Dermis blood vessel endothelial cell (primary cell): ENCODE measurements at regions not wholly inside any gene's neighbourhood (a gene's known extent, or its start where the extent isn't known, plus 50 kb on each side); places are given as distances from the start of the nearest gene placed in this dataset.

ENCODE experiments used
- DNase-seq: peaks from one replicate; pipeline ENCODE4 v3.0.0; 2010

- no peak for DNase-seq
Observed at GRCh38 chr10:27599546-27599945, 95.4 kb downstream of the RAB18 start.

GRCh38 chr10:27600930-27601329 lies 96.8 kb downstream of the RAB18 start:
- no peak for DNase-seq

GRCh38 chr10:27601503-27601902 lies 97.4 kb downstream of the RAB18 start:
- no peak for DNase-seq

GRCh38 chr10:27601946-27602538 lies 97.9 kb downstream of the RAB18 start:
- DNase-seq = no peak

DNA sequence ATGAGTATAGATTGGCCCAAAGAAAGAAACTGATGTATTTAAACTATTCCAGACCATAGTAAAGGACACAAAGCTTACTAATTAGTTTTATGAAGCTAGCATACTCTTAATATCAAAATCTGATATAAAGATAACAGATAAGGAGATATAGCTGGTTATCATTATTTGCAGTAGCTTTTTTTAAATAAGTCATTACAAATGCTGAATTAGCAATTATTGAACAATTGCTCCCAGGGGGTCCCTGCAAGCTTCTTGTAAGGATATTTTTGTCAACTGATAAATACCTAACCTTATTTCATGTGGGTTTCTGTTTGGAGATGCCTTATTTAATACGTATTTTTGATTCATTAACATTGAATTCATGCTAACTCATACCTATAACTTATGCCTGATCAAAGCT lies 99.0 kb downstream of the RAB18 start:
- DNase-seq = no peak

DNA sequence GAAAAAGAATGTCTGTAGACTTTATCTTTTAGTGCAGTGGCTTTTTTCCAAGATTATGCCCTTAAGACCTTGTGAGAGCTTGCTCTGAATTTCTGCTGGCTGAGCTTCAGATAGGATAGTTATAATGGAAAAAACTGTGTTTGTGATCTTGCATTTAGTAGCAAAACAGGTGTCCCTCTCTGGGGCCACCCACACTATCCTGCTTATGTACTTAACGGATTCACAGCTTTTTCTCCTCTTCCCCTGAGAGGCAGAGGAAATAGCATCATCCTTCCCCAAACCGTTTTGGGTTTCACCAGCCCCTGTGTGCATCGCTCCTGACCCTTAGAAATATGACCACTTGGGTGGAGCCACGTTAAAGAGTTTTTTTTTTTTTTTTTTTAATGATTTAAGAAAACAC lies 101.2 kb downstream of the RAB18 start:
- no peak for DNase-seq

- DNase-seq = no peak
Observed at GRCh38 chr10:27607591-27607990, 103.5 kb downstream of the RAB18 start.

DNA sequence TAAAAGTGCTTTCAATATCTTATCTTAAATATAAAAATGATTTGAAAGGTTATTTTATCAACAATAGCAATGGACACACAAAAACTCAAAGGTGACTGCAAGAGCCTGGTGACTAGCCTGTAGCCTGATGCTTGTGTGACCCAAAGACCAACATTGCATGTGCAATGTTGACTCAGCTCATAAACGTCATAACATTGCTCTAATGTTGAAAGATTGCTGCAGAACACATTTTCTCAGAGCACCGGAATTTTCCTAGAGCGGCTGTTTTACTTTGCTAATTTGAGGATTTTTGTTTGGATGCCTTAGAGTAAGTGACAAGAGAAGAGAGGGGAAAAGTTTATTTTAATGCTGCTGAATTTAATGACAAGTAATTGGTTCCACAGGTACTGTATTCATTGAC lies 107.1 kb downstream of the RAB18 start:
- no peak for DNase-seq

DNA sequence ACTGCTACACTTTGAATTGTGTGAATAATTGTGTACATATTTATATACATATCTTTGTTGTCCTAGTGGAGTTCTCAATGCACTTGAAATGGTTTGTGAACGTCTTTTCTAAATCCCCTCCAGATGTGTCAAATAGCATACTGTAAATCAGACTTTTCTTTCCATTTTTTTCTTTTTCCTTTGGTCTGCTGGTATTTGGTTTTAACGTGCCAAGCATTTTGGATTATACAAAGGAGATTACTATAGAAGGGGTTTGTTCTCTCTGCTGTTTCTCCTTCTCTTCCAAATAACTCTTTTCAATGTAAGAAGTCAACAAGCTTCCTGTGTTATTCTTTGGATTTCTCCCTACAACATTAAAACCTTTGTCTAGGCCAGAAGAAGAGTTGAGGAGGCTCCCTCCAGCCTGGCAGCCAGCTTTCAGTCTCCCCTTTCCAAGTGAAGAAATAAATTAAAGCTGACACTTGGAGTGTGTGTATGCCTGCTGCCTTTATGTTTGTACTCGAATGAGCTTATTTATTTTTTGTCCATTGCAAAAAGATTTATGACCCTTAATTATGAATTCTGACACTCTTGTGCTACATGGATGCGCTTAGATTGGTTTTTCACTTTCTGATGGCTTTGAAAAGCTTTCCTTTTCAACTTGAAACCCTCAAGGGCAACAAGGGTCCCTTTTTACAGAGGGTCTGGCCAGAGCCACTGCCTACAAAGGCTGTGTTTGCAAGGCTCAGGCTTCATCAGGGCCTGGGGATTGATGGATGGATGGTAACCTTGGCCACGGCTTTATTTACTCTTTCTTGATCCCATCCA lies 107.8 kb downstream of the RAB18 start:
- DNase-seq = no peak

- no peak for DNase-seq
Observed at GRCh38 chr10:27612551-27613035, 108.5 kb downstream of the RAB18 start.

GRCh38 chr10:27614776-27615175 lies 110.7 kb downstream of the RAB18 start:
- DNase-seq = no peak

DNA sequence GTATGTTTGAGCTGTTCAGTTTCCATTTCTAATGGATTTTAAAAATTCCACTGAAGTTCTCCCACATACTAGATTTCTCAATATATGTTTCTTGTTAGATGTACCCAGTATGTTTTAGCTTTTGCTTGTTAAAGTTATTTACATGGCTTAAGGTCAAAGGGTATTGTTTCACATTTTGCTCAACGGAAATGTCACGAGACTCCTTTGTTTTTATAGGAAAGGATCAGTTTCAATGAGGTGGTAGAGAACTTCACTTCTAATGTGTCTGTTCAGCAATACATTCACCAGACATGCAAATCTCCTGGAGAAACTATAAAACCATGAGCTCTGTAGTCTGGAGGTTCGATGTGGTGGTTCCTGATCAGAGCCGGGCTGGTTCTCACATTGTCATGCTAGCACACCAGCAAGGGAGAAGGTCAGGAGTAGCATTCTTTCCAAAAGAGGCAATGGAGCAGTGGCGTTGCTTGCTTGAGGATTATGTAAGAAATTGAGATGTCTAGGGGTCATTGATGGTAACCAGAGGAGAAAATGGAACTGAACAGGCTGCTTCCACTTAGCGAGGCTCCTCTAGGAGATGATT lies 114.0 kb downstream of the RAB18 start:
- peak; percentile 31 for DNase-seq

DNA sequence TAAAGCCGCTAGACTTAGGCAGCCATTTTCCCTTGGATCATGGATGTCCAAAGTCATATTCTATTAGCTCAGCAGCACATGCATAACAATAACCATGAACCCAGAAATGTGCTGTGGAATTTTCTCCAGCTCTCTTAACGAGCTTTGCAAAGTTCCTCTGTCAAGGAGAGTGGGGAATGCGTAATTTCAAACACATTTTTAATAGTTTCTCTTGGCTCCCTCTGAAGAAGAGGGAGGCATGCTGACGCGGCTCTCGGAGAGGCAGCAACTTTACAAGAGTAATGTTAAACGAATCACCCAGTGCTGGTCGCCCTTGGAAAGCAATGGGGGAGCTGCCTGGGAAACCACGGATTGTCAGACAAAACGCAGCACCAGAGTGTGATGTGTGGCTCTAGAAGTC lies 114.8 kb downstream of the RAB18 start:
- no peak for DNase-seq

DNA sequence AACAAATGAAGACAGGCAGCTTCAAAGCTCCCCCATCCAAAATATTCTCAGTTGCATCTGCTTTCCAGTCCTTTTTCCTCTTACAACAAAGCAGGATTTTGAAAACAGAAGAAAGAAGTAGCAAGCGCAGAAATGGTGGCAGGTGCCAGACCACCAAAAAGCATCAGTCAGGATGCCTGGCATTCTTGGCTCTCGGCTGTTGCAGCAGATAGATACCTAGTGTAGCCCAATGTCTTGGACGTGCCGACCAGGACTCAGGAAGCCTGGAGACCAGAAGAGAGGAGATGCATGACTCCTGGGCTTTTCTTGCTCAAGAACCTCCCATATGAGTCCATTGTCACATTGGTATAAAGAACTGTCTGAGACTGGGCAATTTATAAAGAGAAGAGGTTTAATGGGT lies 115.2 kb downstream of the RAB18 start:
- DNase-seq = no peak

DNA sequence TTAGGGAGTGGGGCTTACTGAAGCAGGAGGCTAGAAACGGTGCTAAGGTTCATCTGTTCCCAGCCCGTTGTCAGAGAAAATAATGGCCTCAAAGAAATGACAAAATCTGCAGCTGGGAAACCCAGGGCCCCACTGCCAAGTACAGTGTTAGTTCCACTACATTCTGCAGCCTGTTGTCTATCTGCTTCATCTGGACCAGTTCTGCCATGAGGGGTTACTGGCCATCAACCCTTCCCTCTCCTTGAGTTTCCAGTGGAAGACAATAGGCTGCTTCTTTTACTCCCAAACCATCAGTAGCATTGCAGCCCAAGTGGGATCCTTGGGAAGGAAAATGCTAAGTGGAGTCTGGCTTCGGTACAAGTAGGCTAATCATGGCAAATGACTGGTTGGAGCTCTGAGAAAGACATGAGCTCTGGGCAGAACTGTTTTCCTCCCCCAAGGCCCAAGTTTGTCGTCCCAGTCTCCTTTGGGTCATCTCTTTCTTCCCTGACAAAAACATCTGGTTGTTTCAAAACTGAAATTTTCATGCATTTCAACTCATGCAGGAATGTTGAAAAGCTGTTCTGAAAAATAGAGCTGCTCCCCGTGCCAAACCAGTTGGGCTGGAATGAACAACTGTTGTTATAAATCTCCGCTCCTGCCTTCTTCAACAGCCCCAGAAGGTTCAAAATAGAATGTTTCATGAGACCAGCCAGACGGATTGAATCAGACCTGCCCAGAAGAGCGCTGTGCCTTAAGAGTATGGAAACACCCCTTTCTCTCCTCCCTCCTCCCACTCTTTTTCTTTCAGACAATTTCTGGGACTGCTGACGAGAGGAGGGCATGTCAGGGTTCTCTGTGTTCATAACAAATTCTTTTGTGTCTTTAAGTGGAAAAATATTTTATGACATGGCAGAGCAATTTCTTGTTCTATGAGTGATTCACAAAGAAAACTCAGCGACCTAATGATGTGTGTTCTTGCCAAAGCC lies 116.6 kb downstream of the RAB18 start:
- DNase-seq = no peak

GRCh38 chr10:27621461-27621860 lies 117.4 kb downstream of the RAB18 start:
- DNase-seq = no peak

- no peak for DNase-seq
Observed at GRCh38 chr10:27622596-27622995, 118.5 kb downstream of the RAB18 start.
